Activated CD8-positive, alpha-beta memory T cell treated with anti-CD3 and anti-CD28 coated beads, Interleukin-2, amount 50 U/mL, for 1 hour (primary cell): ENCODE measurements at regions not wholly inside any gene's neighbourhood (a gene's known extent, or its start where the extent isn't known, plus 50 kb on each side); places are given as distances from the start of the nearest gene placed in this dataset.

ENCODE experiments used
- DNase-seq: peaks from one replicate; pipeline ENCODE4 v3.0.0-alpha.2; 2020; ENCODE audit errors: extremely low read depth

GRCh38 chr5:61686491-61687257, 354.6 kb downstream of the ZSWIM6 start:
- no peak for DNase-seq

- no peak for DNase-seq
Observed at GRCh38 chr5:61687371-61687770, 355.3 kb downstream of the ZSWIM6 start.

- DNase-seq: no peak
Observed at GRCh38 chr5:61689153-61689846, 357.2 kb downstream of the ZSWIM6 start.

GRCh38 chr5:61697809-61698558, 365.9 kb downstream of the ZSWIM6 start:
- DNase-seq: no peak

- DNase-seq: no peak
Observed at GRCh38 chr5:61701877-61702602, 370.0 kb downstream of the ZSWIM6 start.

GRCh38 chr5:61702784-61703183, 370.7 kb downstream of the ZSWIM6 start:
- DNase-seq: no peak

- DNase-seq: no peak
Observed at GRCh38 chr5:61704289-61704688, 372.2 kb downstream of the ZSWIM6 start.

GRCh38 chr5:61706751-61707150, 374.7 kb downstream of the ZSWIM6 start:
- DNase-seq: no peak

GRCh38 chr5:61719124-61719523, 387.1 kb downstream of the ZSWIM6 start:
- DNase-seq: no peak

GRCh38 chr5:61720829-61721228, 388.8 kb downstream of the ZSWIM6 start:
- no peak for DNase-seq

- no peak for DNase-seq
Observed at GRCh38 chr5:61724102-61724501, 392.0 kb downstream of the ZSWIM6 start.

GRCh38 chr5:61728287-61728686, 396.2 kb downstream of the ZSWIM6 start:
- no peak for DNase-seq

GRCh38 chr5:61730866-61731265, 398.8 kb downstream of the ZSWIM6 start:
- no peak for DNase-seq

GRCh38 chr5:61731267-61731945, 399.3 kb downstream of the ZSWIM6 start:
- DNase-seq: no peak

- DNase-seq: no peak
Observed at GRCh38 chr5:61731946-61732314, 399.9 kb downstream of the ZSWIM6 start.

- DNase-seq: no peak
Observed at GRCh38 chr5:61732369-61732768, 400.3 kb downstream of the ZSWIM6 start.

- no peak for DNase-seq
Observed at GRCh38 chr5:61732796-61733195, 400.7 kb downstream of the ZSWIM6 start.

- DNase-seq: no peak
Observed at GRCh38 chr5:61734001-61734400, 401.9 kb downstream of the ZSWIM6 start.

- no peak for DNase-seq
Observed at GRCh38 chr5:61734966-61735365, 402.9 kb downstream of the ZSWIM6 start.

- DNase-seq: no peak
Observed at GRCh38 chr5:61735531-61735930, 403.5 kb downstream of the ZSWIM6 start.

- DNase-seq: no peak
Observed at GRCh38 chr5:61735995-61736394, 403.9 kb downstream of the ZSWIM6 start.
